ENCODE measurements at regions not wholly inside any gene's neighbourhood (a gene's known extent, or its start where the extent isn't known, plus 50 kb on each side); places are given as distances from the start of the nearest gene placed in this dataset.

DNA sequence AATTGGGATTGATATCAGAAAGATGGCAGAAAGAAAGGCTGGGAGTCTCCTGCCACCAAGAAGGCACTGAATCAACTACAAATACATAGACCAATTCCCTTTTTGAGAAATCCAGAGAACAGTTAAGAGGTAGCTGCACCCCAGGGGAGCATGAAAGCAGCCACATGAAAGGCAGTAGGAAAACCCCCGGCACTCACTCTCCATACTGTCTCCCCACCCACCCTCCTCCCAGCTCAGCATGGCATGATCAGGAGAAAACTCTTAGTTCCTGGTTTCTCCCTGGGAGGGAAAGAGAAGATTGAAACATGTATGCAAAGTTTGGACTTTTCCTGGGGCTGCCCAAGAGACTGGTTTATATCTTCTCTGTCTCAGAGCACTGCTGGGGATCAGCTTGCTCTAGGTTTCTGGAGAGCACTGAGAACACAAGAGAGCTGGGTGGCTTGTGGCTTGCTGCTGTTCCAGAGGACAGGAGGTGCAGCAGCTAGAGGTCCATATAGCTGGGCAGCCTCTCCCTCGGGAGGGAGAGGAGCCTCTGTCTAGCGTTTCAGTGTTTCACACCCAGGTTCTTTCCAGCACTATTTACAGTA is 305.7 kb downstream of the PDGFC start:
- no peak for TF ChIP-seq ZFX (IDR thresholded peaks at IDR 0.05; ENCODE audit: borderline replicate concordance)
- TF ChIP-seq, protein P1, sequence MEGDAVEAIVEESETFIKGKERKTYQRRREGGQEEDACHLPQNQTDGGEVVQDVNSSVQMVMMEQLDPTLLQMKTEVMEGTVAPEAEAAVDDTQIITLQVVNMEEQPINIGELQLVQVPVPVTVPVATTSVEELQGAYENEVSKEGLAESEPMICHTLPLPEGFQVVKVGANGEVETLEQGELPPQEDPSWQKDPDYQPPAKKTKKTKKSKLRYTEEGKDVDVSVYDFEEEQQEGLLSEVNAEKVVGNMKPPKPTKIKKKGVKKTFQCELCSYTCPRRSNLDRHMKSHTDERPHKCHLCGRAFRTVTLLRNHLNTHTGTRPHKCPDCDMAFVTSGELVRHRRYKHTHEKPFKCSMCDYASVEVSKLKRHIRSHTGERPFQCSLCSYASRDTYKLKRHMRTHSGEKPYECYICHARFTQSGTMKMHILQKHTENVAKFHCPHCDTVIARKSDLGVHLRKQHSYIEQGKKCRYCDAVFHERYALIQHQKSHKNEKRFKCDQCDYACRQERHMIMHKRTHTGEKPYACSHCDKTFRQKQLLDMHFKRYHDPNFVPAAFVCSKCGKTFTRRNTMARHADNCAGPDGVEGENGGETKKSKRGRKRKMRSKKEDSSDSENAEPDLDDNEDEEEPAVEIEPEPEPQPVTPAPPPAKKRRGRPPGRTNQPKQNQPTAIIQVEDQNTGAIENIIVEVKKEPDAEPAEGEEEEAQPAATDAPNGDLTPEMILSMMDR (IDR thresholded peaks at IDR 0.05) = no peak
- H3K27ac ChIP-seq = no peak overlapping the region

DNA sequence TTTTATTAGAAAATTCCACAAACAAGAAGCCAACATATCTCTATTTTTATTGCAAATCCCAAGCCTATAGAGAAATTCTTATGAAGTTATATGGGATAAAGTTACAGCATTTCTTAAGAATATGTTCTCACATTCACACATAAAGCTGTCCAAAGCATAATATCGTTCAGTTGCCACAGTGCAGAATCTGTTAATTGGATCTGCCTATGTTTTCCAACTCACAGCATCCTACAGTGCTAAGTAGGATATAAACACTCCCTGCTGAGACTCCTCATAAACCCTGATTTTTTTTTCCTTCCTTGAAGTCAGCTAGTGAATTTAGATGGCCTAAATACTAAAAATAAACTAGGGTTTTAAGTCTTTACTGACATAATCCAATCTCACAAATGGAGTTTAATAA is 307.9 kb downstream of the PDGFC start:
- no peak for TF ChIP-seq ZFX (IDR thresholded peaks at IDR 0.05; ENCODE audit: borderline replicate concordance)
- TF ChIP-seq, protein P1 (IDR thresholded peaks at IDR 0.05) = no peak
- H3K27ac ChIP-seq = no peak overlapping the region

DNA sequence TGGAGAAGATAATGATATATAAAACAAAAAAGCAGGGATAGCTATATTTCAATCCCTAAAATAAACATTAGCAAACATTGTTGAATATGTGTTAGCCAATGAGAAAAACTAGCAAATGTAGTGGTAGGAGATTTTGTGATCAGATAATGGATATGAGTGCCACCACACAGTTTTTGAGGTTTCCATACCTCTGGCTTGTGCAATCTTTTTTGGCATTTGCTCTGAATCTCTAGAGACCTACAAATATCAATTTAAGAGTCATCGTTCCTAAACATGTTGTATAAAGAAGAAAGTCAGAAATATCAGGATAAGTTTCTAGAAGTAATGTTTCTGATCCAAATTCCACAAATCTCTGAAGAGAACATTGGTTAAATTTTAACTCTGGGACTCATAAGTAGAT is 308.7 kb downstream of the PDGFC start:
- TF ChIP-seq, protein P1 (IDR thresholded peaks at IDR 0.05) = no peak
- no peak for TF ChIP-seq ZFX (IDR thresholded peaks at IDR 0.05; ENCODE audit: borderline replicate concordance)
- no peak overlapping the region for H3K27ac ChIP-seq

DNA sequence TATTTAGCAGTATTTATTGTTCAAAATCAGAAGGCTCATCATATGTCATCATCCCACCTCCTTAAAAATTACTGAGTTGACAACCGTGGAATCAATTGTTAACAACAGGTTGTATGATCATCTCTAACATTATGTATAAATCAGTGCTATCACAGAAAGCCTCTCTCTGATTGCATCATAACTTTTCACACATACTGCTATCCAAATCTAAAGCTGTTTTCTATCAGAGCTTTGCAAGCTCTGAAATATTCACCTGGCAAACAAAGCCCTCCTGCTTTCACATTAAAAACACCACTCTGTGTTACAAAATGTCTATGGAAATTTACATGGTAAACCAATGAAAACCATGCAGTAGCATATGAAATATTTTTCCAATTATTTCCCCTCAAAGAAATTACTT is 310.0 kb downstream of the PDGFC start:
- TF ChIP-seq, protein P1 (IDR thresholded peaks at IDR 0.05) = no peak
- no peak for TF ChIP-seq ZFX (IDR thresholded peaks at IDR 0.05; ENCODE audit: borderline replicate concordance)
- no peak overlapping the region for H3K27ac ChIP-seq

DNA sequence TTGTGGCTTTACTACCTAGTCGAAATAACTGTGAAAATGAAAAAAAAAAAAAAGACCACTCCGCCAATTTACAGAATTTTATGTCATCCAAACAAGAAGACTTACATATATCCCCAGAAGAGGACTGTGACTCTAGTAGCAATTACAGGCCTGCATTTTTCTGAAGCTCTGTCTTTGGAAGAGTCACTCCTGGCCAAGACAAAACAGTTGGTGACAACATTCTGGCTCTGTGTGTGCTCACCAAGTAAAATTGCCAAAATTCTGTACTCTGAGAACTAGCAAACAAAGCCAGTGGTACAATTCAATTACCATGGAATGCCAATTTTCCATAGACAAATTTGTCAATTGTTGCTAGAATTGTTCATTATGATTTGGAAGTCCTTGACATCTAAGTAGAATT is 311.1 kb downstream of the PDGFC start:
- no peak for TF ChIP-seq ZFX (IDR thresholded peaks at IDR 0.05; ENCODE audit: borderline replicate concordance)
- TF ChIP-seq, protein P1 (IDR thresholded peaks at IDR 0.05) = no peak
- no peak overlapping the region for H3K27ac ChIP-seq

DNA sequence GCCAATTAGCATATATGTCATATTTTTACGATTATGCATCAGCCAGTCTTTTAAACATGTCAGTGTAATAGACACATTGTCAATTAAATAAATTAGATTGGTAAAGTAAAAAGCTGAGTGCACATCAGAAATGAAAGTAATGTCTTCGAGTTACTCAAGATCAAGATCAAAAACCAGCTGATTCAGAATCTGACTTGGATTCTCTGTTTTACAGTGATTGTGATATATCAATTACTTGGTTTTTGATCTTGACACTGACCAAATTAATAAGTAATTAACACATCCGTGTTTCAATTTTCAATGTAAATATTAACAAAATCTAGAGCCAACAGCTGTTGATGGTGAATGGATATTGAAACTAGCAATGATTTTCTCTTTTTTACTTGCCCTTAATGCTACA is 311.6 kb downstream of the PDGFC start:
- H3K27ac ChIP-seq = no peak overlapping the region
- TF ChIP-seq ZFX (IDR thresholded peaks at IDR 0.05; ENCODE audit: borderline replicate concordance) = no peak
- TF ChIP-seq, protein P1 (IDR thresholded peaks at IDR 0.05) = no peak

DNA sequence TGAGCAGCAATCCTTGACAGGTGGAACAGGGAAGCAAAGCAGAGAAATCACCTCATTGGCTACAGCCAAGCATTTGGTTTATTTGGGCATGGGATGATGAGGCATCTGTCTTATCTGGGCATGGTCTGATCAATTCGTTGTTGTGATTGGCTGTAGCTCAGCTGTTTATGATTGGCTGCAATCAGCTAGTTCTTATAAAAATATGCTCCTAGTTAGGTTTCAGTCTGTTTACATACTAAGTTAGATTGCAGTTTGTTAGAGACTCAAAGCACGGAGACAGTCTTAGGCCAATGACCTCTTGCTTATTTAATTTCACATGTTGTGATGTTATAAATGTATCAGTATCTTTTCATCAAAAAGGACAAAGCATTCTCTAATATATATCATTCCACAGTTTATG is 312.0 kb downstream of the PDGFC start:
- no peak overlapping the region for H3K27ac ChIP-seq
- TF ChIP-seq, protein P1 (IDR thresholded peaks at IDR 0.05) = no peak
- TF ChIP-seq ZFX (IDR thresholded peaks at IDR 0.05; ENCODE audit: borderline replicate concordance) = no peak

All from 22Rv1 (cell line).